NT2/D1 (cell line): ENCODE measurements at regions not wholly inside any gene's neighbourhood (a gene's known extent, or its start where the extent isn't known, plus 50 kb on each side); places are given as distances from the start of the nearest gene placed in this dataset.
A peak's percentile ranks its signal among the peaks of the same experiment; 100 is the strongest.

Experiments used
- DNase-seq: peaks from one replicate; pipeline ENCODE4 v3.0.0-alpha.2; 2011; ENCODE audit warnings: low read depth, low spot score
- H3K27me3 ChIP-seq: 2 replicates; pipeline ENCODE4 v1.6.0; 2011; ENCODE audit warnings: mild to moderate bottlenecking; ENCODE audit not compliant: insufficient read length, insufficient read depth
- H3K36me3 ChIP-seq: 2 replicates; pipeline ENCODE4 v1.6.1; 2011; ENCODE audit warnings: mild to moderate bottlenecking, low read length, mixed read lengths; ENCODE audit not compliant: insufficient read depth, insufficient read length
- H3K4me1 ChIP-seq: 2 replicates; pipeline ENCODE4 v1.5.1; 2011; ENCODE audit not compliant: insufficient read depth, insufficient read length
- H3K4me3 ChIP-seq: 2 replicates; pipeline ENCODE4 v1.5.1; 2011; ENCODE audit warnings: low read depth; ENCODE audit not compliant: insufficient read length
- H3K9ac ChIP-seq: 2 replicates; pipeline ENCODE4 v1.6.0; 2011; ENCODE audit warnings: low read depth; ENCODE audit not compliant: insufficient read length
- H3K9me3 ChIP-seq: 2 replicates; pipeline ENCODE4 v1.5.1; 2011; ENCODE audit warnings: mild to moderate bottlenecking, low read length; ENCODE audit not compliant: insufficient read depth
- SUZ12 ChIP-seq: IDR thresholded peaks from 2 replicates; pipeline ENCODE4 v1.6.1; 2011; ENCODE audit not compliant: insufficient read length, insufficient read depth; ENCODE audit errors: extremely low read depth
- YY1 ChIP-seq: IDR thresholded peaks from 2 replicates; pipeline ENCODE4 v1.6.1; 2011; ENCODE audit not compliant: insufficient read length, insufficient read depth
- ZNF274 ChIP-seq: IDR thresholded peaks from 2 replicates; pipeline ENCODE4 v1.6.1; 2011; ENCODE audit warnings: mild to moderate bottlenecking, low read depth, low read length

DNA sequence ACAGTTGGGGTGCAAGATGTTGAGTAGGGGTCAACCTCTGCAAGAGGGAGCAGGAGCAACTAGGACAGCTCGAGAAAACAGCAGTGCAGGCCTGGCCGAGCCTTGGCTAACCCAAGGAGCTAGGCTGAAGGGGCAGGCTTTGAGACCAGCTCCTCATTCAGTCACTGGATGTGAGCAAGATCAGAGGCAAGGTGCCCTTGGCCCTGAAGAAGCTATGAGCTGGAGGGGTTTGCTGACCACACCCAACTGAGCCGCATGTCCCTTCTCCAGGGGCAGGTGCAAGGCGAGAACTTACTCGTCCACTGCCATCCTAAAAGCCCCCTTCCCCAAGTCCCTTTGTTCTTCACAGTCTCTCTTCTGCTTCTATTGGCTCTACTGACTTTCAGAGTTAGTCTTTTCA lies 126.1 kb upstream of the UBL3 start:
- Histone ChIP-seq H3K27me3 (no peaks in the 10 kb centered on the region), H3K9me3 (peaks cover 4% of the 10 kb centered on the region), H3K9ac (no peak overlapping the region), H3K4me1 (peaks cover 3% of the 10 kb centered on the region), H3K36me3 (no peaks in the 10 kb centered on the region), H3K4me3 (no peak overlapping the region)
- no peak for DNase-seq
- TF ChIP-seq ZNF274: no peak
- TF ChIP-seq YY1: no peak
- no peak for TF ChIP-seq SUZ12

DNA sequence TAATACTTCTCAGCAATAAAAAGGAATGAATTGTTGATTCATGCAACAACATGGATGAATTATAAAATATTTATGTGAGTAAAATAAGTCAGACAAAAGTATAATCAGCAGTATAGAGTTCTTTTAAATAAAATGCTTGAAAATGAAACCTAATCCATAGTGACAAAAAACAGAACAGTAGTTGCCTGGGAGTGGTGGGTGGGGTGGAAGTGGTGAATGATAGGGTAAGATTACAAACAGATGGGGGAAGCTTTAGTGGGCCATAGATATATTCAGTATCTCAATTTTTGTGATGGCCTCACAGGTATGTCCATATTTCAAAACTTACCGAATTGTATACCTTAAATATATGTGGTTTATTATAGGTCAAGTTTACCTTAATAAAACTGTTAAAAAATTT lies 124.9 kb upstream of the UBL3 start:
- Histone ChIP-seq H3K9ac (no peak overlapping the region), H3K4me3 (no peak overlapping the region), H3K4me1 (no peaks in the 10 kb centered on the region), H3K27me3 (no peaks in the 10 kb centered on the region), H3K9me3 (no peaks in the 10 kb centered on the region), H3K36me3 (no peaks in the 10 kb centered on the region)
- TF ChIP-seq ZNF274: no peak
- no peak for TF ChIP-seq YY1
- no peak for TF ChIP-seq SUZ12
- no peak for DNase-seq

DNA sequence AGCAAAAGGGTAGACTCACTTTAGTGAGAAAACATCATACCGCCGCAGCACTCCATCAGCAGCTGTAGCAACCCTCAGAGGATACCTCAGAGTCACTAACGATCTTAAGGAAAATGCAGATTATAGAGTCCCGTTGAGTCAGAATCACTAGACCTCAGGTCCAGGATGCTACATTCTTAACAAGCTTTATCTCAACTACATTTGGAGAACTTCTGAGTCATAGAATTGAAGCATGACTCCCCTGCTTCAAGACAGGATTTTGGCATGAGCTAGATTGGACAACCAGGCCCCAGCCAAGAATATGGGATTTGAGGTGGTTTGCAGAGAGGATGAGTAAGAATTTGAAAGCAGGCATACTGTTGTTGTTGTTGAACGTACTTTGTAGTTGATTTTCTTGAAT lies 118.9 kb upstream of the UBL3 start:
- DNase-seq: no peak
- no peaks in the 10 kb centered on the region for H3K36me3 ChIP-seq
- TF ChIP-seq SUZ12 (no peak), ZNF274 (no peak), YY1 (no peak)
- no peak overlapping the region for H3K4me3 ChIP-seq
- no peak overlapping the region for H3K9ac ChIP-seq
- no peaks in the 10 kb centered on the region for H3K27me3 ChIP-seq
- H3K4me1 ChIP-seq: no peaks in the 10 kb centered on the region
- H3K9me3 ChIP-seq: peaks cover 16% of the 10 kb centered on the region; the same call in 1 of the 2 replicates

DNA sequence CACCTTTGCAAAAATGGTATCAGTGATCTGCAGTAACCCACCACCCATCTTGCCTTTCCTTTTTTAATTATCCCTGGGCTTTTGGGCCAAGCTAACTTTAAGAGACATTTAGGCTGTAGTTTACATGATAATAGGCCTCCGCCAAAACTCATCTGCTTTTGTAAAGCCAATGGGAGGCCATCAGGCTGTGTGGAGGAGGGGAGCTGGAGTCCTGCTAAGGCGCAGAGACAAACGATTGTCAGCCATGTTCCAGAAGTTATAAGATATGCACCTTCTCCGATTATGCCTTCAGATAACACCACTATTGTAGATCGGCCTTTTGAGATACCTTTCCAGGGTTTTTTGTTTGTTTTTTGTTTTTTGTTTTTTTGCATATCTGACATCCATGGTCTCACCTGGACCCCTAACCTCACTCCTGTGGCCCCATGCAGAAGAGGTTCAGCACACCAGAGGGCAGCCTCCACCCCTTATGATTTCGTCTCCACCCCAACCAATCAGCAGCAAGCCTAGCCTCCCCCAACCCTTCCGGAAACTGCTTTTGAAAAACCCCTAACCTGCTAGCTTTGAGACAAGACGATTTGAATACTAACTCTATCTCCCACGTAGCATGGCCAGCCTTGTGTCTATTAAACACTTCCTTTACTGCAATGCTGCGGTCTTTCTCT lies 113.9 kb upstream of the UBL3 start:
- peak; percentile 77 for DNase-seq
- no peak overlapping the region for H3K4me3 ChIP-seq
- no peaks in the 10 kb centered on the region for H3K27me3 ChIP-seq
- H3K4me1 ChIP-seq: peaks cover 3% of the 10 kb centered on the region
- H3K9ac ChIP-seq: no peak overlapping the region
- TF ChIP-seq YY1 (no peak), SUZ12 (no peak), ZNF274 (no peak)
- peaks cover 16% of the 10 kb centered on the region; the same call in 1 of the 2 replicates for H3K9me3 ChIP-seq
- H3K36me3 ChIP-seq: no peaks in the 10 kb centered on the region

DNA sequence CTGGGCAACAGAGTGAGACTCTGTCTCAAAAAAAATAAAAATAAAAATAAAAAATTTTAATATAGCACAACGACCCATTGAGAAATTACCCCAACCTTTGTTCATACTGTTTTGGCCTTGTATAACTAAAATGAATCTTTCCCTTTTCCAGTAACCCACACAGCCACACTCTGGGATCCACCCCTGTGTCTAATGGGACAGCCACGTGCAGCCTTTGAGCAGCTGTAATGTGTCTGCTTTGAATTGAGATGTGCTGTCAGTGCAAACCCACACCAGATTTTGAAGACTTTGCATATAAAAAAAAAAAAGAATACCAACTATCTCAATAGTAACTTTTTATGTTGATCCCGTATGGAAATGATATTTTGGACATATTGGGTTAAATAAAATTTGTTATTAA lies 112.7 kb upstream of the UBL3 start:
- DNase-seq: no peak
- H3K4me1 ChIP-seq: peaks cover 10% of the 10 kb centered on the region
- H3K4me3 ChIP-seq: no peak overlapping the region
- no peak overlapping the region for H3K9ac ChIP-seq
- H3K27me3 ChIP-seq: no peaks in the 10 kb centered on the region
- peaks cover 16% of the 10 kb centered on the region; the same call in 1 of the 2 replicates for H3K9me3 ChIP-seq
- TF ChIP-seq SUZ12 (no peak), YY1 (no peak), ZNF274 (no peak)
- H3K36me3 ChIP-seq: no peaks in the 10 kb centered on the region

DNA sequence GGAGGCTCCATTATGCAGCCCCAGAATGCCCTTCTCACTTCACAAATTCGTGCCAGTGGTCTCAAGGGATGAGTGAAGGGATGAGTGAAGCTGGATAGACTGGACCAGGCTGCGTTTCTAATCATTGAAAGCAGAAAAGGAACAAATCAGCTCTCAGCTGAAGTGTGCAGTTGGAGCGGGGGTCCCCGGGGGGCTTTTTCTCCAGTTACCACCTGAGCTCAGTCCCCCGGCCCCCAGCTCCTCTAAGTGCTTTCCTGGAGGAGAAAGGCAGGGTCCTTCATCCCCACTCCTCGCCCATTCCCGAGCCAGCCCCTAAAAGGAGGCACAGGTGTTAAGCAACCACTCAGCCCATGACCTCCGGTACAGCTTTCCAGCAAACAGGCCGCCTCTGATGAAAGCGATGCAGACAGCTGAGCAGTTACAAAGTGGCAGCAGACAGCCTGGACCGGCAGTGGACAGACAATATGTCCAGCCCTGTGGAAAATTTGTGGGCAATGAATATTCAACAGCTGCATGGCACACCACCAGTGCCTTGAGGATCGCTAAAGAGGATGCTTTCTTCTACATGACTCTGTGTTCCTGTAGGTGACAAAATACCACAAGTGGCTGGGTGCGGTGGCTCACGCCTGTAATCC lies 110.7 kb upstream of the UBL3 start:
- Histone ChIP-seq H3K9me3 (no peaks in the 10 kb centered on the region), H3K27me3 (no peaks in the 10 kb centered on the region), H3K4me3 (no peak overlapping the region), H3K36me3 (no peaks in the 10 kb centered on the region), H3K4me1 (peaks cover 12% of the 10 kb centered on the region), H3K9ac (no peak overlapping the region)
- DNase-seq: no peak
- TF ChIP-seq SUZ12 (no peak), YY1 (no peak), ZNF274 (no peak)

DNA sequence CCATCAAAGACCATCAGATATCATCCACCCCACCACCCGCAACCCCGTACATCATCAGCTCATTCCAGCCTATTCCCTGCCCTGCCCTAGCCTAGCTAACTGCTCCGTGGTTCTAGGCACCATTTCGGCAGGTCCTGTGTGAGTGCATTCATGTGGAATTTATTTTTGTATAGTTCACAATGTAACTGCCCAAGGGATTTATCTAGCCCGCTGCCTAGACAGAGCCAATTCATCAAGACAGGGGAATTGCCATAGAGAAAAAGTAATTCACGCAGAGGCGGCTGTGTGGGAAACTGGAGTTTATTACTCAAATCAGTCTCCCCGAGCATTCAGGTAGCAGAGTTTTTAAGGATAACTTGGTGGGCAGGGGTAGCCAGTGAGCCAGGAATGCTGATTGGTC lies 109.2 kb upstream of the UBL3 start:
- Histone ChIP-seq H3K27me3 (no peaks in the 10 kb centered on the region), H3K36me3 (no peaks in the 10 kb centered on the region), H3K9ac (no peak overlapping the region), H3K4me1 (peaks cover 12% of the 10 kb centered on the region), H3K4me3 (no peak overlapping the region), H3K9me3 (no peaks in the 10 kb centered on the region)
- TF ChIP-seq ZNF274: no peak
- no peak for TF ChIP-seq SUZ12
- no peak for DNase-seq
